Endothelial cell of umbilical vein (primary cell): ENCODE measurements at regions not wholly inside any gene's neighbourhood (a gene's known extent, or its start where the extent isn't known, plus 50 kb on each side); places are given as distances from the start of the nearest gene placed in this dataset.

ENCODE experiments used
- BruUV-seq: library from RNA; stranded (reverse); fragments of 400-500 nt; replicated peaks from 2 replicates; lab custom pipeline; 2021; lab: Mats Ljungman, UMichigan
- CTCF ChIA-PET: fragments of 300-600, 350-600 bp; sonication (Branson Sonifier 250); formaldehyde crosslinking; loops from one replicate; lab custom pipeline; 2021; ENCODE audit warnings: antibody characterized with exemption, inconsistent platforms; lab: Charles Lee
- POLR2A ChIA-PET: fragments of 300-600, 350-600 bp; sonication (Branson Sonifier 250); formaldehyde crosslinking; loops from one replicate; lab custom pipeline; 2021; ENCODE audit warnings: antibody characterized with exemption, inconsistent platforms; lab: Charles Lee
- DNase-seq: peaks from one replicate; pipeline ENCODE4 v3.0.0-alpha.2; 2011; ENCODE audit warnings: low read depth, low spot score
- FAIRE-seq: peaks from 2 replicates; lab custom pipeline; 2011; peaks lifted over from hg19 to GRCh38; lab: Jason Lieb, UNC
- H2AFZ ChIP-seq: 2 replicates; pipeline ENCODE4 v1.6.0; 2012; ENCODE audit warnings: low read depth, low read length, control low read depth, inconsistent platforms
- H3K27ac ChIP-seq: 2 replicates; pipeline ENCODE4 v1.5.1; 2011; ENCODE audit warnings: low read depth, mild to moderate bottlenecking, control low read depth, low read length, moderate library complexity; ENCODE audit not compliant: insufficient read depth
- H3K27me3 ChIP-seq, 2 experiments: 2 replicates each; pipeline versions ENCODE4 v1.6.0 to v1.6.1; 2011; ENCODE audit warnings: low read length in 2 of 2, mixed read lengths in 1 of 2; ENCODE audit not compliant: control insufficient read depth in 2 of 2, insufficient read depth in 2 of 2
- H3K36me3 ChIP-seq, 2 experiments: 2 replicates in 1 of 2; 3 replicates in 1 of 2; pipeline ENCODE4 v1.5.1; 2011; ENCODE audit warnings: low read length in 2 of 2, mild to moderate bottlenecking in 1 of 2, moderate library complexity in 1 of 2; ENCODE audit not compliant: control insufficient read depth in 2 of 2, insufficient read depth in 2 of 2; ENCODE audit errors: extremely low read depth in 1 of 2
- H3K4me1 ChIP-seq: 3 replicates; pipeline ENCODE4 v1.5.1; 2011; ENCODE audit warnings: mild to moderate bottlenecking, low read length; ENCODE audit not compliant: control insufficient read depth, insufficient read depth; ENCODE audit errors: extremely low read depth
- H3K4me2 ChIP-seq: 2 replicates; pipeline ENCODE4 v1.6.1; 2011; ENCODE audit warnings: low read length, control low read depth, mixed read lengths; ENCODE audit not compliant: insufficient read depth
- H3K4me3 ChIP-seq, 3 experiments: fragments of 200-600 bp in 1 of 3; sonication (generic), shearing (Covaris generic) in 1 of 3; replicated peaks in 1 of 3; 2 replicates each; pipeline ENCODE4 v1.5.1; 2011 to 2016; ENCODE audit warnings: control low read depth in 3 of 3, low read length in 3 of 3, mild to moderate bottlenecking in 2 of 3, inconsistent platforms in 1 of 3, low read depth in 1 of 3, moderate library complexity in 1 of 3; ENCODE audit not compliant: insufficient read depth in 1 of 3
- H3K79me2 ChIP-seq: 2 replicates; pipeline ENCODE4 v1.6.0; 2012; ENCODE audit warnings: low read length, inconsistent platforms; ENCODE audit not compliant: control insufficient read depth, insufficient read depth
- H3K9ac ChIP-seq: replicated peaks from 2 replicates; pipeline ENCODE3; 2011; ENCODE audit warnings: low read length, control low read depth; ENCODE audit not compliant: insufficient read depth; ENCODE audit errors: extremely low read depth
- H3K9me1 ChIP-seq: replicated peaks from 3 replicates; pipeline ENCODE4 v1.6.0; 2011; ENCODE audit warnings: mild to moderate bottlenecking, low read length; ENCODE audit not compliant: control insufficient read depth, insufficient read depth; ENCODE audit errors: extremely low read depth
- H3K9me3 ChIP-seq: replicated peaks from 2 replicates; pipeline ENCODE4 v1.5.1; 2012; ENCODE audit warnings: low read length, inconsistent platforms; ENCODE audit not compliant: control insufficient read depth, insufficient read depth
- H4K20me1 ChIP-seq: replicated peaks from 2 replicates; pipeline ENCODE3; 2011; ENCODE audit warnings: mild to moderate bottlenecking, low read length; ENCODE audit not compliant: control insufficient read depth, insufficient read depth; ENCODE audit errors: extremely low read depth
- CTCF ChIP-seq, 2 donors: IDR thresholded peaks; 1 replicate in 1 of 2; 2 replicates in 1 of 2; pipeline ENCODE4 v1.5.1; 2011; ENCODE audit warnings: low read length in 2 of 2, mild to moderate bottlenecking in 2 of 2, moderate library complexity in 2 of 2, control low read depth in 1 of 2, inconsistent platforms in 1 of 2, low read depth in 1 of 2; ENCODE audit not compliant: insufficient read depth in 1 of 2; ENCODE audit errors: extremely low read depth in 1 of 2
- EZH2 ChIP-seq: IDR thresholded peaks from 2 replicates; pipeline ENCODE4 v1.6.1; 2012; ENCODE audit warnings: borderline replicate concordance, low read depth, mild to moderate bottlenecking, moderate library complexity, low read length, inconsistent platforms; ENCODE audit not compliant: severe bottlenecking
- FOS ChIP-seq: IDR thresholded peaks from 2 replicates; pipeline ENCODE4 v1.6.1; 2011; ENCODE audit warnings: mild to moderate bottlenecking, low read length, moderate library complexity, borderline replicate concordance; ENCODE audit not compliant: insufficient read depth
- GATA2 ChIP-seq: IDR thresholded peaks from 2 replicates; pipeline ENCODE4 v1.7.0; 2011; ENCODE audit warnings: low read depth, mild to moderate bottlenecking, moderate library complexity, mixed read lengths, low read length; ENCODE audit not compliant: insufficient read length, insufficient read depth
- JUN ChIP-seq: IDR thresholded peaks from 2 replicates; pipeline ENCODE4 v1.6.1; 2011; ENCODE audit warnings: borderline replicate concordance, low read depth; ENCODE audit not compliant: insufficient read length, insufficient read depth
- MAX ChIP-seq: IDR thresholded peaks from 2 replicates; pipeline ENCODE4 v1.6.1; 2011; ENCODE audit not compliant: insufficient read depth, insufficient read length
- MYC ChIP-seq: IDR thresholded peaks from one replicate; pipeline ENCODE4 v1.6.1; 2011; ENCODE audit warnings: mild to moderate bottlenecking, low read depth, low read length
- POLR2A ChIP-seq: IDR thresholded peaks from 2 replicates; pipeline ENCODE4 v1.6.1; 2012; ENCODE audit warnings: low read depth, mild to moderate bottlenecking, control low read depth, low read length
- POLR2AphosphoS5 ChIP-seq: IDR thresholded peaks from 2 replicates; pipeline ENCODE4 v1.6.1; 2012; ENCODE audit warnings: low read depth, mild to moderate bottlenecking, control low read depth, low read length, moderate library complexity; ENCODE audit not compliant: insufficient read depth
- dilution Hi-C: fragments of 300-500 bp; cut with MboI; formaldehyde crosslinking; loops from one replicate; pipeline ENCODE4 v1.15.0; 2019; ENCODE audit warnings: low sequenced_read_pairs; ENCODE audit not compliant: extremely low pct_ligation_motif_present
- intact Hi-C: fragments of 100-400 bp; cut with micrococcal nuclease; formaldehyde crosslinking; loops from one replicate; pipeline ENCODE4 v1.10.0; 2022

GRCh38 chr10:94174838-94175237, 181.1 kb downstream of the PLCE1 start:
- Histone ChIP-seq H3K4me1 (no peaks in the 10 kb centered on the region), H3K9ac (no peak overlapping the region), H2AFZ (no peak overlapping the region), H3K9me1 (no peaks in the 10 kb centered on the region), H3K27ac (no peak overlapping the region), H4K20me1 (no peaks in the 10 kb centered on the region), H3K4me2 (no peak overlapping the region), H3K4me3 (no peak overlapping the region), H3K36me3 (no peaks in the 10 kb centered on the region), H3K79me2 (no peaks in the 10 kb centered on the region), H3K9me3 (no peaks in the 10 kb centered on the region), H3K27me3 (no peaks in the 10 kb centered on the region)
- CTCF ChIA-PET, result no interaction called here
- BruUV-seq, result no TSS peak
- intact Hi-C loops, result no loop called here
- dilution Hi-C loops, result no loop called here
- DNase-seq (no peak), FAIRE-seq (no peak)
- POLR2A ChIA-PET, result no interaction called here
- TF ChIP-seq MAX (no peak), POLR2AphosphoS5 (no peak), CTCF (IDR thresholded peaks at IDR 0.05; ENCODE audit: extremely low read depth in 1 of 2, insufficient read depth in 1 of 2, low read depth in 1 of 2, low read length in 2 of 2) (no peak), EZH2 (no peak), POLR2A (no peak), FOS (no peak), GATA2 (no peak), MYC (no peak), JUN (no peak)
